Peyer's patch (tissue), 4 donors: ENCODE measurements at regions not wholly inside any gene's neighbourhood (a gene's known extent, or its start where the extent isn't known, plus 50 kb on each side); places are given as distances from the start of the nearest gene placed in this dataset.

ENCODE experiments used
- POLR2A ChIP-seq, 2 donors: fragments of 450-650 bp; IDR thresholded peaks; one replicate each; pipeline ENCODE4 v1.5.1; 2017; ENCODE audit warnings: antibody characterized with exemption in 2 of 2, mild to moderate bottlenecking in 2 of 2, moderate library complexity in 2 of 2
- TF ChIP-seq, protein P1 (sequence below), 6 experiments: fragments of 450-650 bp in 4 of 6; fragments of 200-600 bp in 2 of 6; sonication (generic) in 1 of 6; IDR thresholded peaks; one replicate each; pipeline ENCODE4 v1.5.1; 2017 to 2019; ENCODE audit warnings: antibody characterized with exemption in 6 of 6, mild to moderate bottlenecking in 3 of 6, moderate library complexity in 1 of 6

DNA sequence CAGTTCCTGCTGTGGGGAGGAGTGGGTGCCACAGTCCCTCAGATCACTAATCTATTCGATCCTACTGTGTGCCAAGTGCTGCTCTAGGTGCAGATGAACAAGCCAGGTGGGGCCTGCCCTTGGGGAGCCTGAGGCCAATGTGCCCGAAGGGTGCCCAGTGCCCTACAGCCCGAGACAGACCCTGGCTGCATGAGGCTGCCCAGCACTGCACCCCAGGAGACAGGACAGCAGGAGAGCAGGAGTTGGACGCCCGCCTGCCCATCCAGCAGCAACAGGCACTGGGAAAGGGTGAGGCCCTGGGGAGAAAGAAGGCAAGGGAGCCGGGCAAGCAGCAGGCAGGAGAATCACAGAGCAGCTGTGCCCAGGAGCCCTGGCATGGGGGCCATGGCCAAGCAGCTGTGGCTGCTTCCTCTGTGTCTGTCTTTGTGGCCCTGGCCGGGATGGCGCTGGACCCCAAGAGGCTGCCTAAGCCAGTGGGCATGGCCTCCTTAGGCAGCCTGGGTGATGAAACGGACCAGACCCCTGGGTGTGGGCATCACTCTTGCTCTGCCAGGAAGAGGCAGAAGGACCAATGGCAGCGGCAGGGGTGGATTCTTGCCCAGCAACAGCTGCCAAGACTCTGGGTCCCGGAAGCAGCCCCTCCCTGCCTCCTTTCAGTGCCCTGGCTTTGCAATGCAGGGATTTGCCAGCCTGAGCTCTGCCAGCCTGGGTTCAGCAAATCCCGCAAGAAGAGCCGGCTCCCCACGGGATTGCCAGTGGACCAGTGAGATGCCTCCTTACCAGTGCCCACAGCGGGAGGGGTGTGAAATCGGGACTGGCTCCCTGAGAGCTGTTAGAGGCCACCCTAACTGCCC is 179.6 kb upstream of the TNRC6C start:
- TF ChIP-seq, protein P1, sequence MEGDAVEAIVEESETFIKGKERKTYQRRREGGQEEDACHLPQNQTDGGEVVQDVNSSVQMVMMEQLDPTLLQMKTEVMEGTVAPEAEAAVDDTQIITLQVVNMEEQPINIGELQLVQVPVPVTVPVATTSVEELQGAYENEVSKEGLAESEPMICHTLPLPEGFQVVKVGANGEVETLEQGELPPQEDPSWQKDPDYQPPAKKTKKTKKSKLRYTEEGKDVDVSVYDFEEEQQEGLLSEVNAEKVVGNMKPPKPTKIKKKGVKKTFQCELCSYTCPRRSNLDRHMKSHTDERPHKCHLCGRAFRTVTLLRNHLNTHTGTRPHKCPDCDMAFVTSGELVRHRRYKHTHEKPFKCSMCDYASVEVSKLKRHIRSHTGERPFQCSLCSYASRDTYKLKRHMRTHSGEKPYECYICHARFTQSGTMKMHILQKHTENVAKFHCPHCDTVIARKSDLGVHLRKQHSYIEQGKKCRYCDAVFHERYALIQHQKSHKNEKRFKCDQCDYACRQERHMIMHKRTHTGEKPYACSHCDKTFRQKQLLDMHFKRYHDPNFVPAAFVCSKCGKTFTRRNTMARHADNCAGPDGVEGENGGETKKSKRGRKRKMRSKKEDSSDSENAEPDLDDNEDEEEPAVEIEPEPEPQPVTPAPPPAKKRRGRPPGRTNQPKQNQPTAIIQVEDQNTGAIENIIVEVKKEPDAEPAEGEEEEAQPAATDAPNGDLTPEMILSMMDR (IDR thresholded peaks at IDR 0.05): no peak
- no peak for TF ChIP-seq POLR2A (IDR thresholded peaks at IDR 0.05)
